Activated CD4-positive, CD25-positive, alpha-beta regulatory T cell treated with anti-CD3 and anti-CD28 coated beads, Interleukin-2, amount 50 U/mL, for 16 hours (primary cell): ENCODE measurements at regions not wholly inside any gene's neighbourhood (a gene's known extent, or its start where the extent isn't known, plus 50 kb on each side); places are given as distances from the start of the nearest gene placed in this dataset.

ENCODE experiments used
- DNase-seq: peaks from one replicate; pipeline ENCODE4 v3.0.0-alpha.2; 2020; ENCODE audit warnings: low read depth, low spot score

- DNase-seq, result no peak
Observed at GRCh38 chr7:67414858-67415257, 418.2 kb downstream of the TYW1 start.

DNA sequence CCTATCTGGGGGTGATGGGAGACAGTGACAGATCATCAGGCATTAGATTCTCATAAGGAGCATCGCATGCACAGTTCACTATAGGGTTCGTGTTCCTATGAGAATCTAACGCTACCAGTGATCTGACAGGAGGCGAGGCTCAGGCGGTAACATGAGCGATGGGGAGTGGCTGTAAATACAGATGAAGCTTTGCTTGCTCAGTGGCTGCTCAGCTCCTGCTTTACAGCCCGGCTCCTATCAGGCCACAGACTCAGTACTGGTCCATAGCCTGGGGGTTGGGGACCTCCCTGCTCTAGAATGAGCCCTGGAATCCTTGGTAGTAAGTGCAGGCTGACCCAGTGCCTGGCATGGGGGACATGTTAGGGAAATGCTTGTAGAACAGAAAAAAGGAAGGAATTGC is 426.0 kb downstream of the TYW1 start:
- no peak for DNase-seq

- DNase-seq, result no peak
Observed at GRCh38 chr7:67423065-67423464, 426.4 kb downstream of the TYW1 start.

- no peak for DNase-seq
Observed at GRCh38 chr7:67426654-67427053, 430.0 kb downstream of the TYW1 start.

- DNase-seq, result no peak
Observed at GRCh38 chr7:67429735-67430134, 433.1 kb downstream of the TYW1 start.

GRCh38 chr7:67432536-67433234 is 436.1 kb downstream of the TYW1 start:
- no peak for DNase-seq

DNA sequence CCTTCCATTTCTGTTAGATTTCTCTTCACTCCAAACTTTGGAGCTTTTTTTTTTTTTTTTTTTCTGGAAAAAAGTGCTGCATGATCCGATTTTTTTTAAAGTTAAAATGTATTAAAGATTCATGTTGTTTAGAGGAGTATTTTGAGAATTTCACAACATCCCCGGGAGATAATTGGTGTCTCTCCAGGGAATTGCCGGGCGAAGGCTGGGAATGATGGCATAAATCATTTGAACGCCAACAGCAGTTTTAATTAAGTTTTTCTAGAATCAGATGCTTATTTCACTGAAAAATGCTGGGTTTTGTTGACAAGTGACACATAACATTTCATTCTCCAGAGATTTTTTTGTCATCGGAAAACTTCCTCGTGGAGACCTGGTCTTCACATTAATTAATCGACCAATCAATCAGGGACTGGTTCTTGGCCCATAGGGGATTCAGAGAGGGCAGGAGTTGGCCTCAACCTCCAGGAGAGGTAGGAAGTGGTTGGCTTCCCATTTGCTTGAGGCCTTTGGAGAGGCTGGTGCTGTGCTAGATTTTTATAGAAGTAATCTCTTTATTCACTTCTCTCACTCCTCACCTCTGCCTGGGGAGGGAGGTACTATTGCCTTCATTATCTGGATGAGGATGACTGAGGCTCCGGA is 439.4 kb downstream of the TYW1 start:
- no peak for DNase-seq

DNA sequence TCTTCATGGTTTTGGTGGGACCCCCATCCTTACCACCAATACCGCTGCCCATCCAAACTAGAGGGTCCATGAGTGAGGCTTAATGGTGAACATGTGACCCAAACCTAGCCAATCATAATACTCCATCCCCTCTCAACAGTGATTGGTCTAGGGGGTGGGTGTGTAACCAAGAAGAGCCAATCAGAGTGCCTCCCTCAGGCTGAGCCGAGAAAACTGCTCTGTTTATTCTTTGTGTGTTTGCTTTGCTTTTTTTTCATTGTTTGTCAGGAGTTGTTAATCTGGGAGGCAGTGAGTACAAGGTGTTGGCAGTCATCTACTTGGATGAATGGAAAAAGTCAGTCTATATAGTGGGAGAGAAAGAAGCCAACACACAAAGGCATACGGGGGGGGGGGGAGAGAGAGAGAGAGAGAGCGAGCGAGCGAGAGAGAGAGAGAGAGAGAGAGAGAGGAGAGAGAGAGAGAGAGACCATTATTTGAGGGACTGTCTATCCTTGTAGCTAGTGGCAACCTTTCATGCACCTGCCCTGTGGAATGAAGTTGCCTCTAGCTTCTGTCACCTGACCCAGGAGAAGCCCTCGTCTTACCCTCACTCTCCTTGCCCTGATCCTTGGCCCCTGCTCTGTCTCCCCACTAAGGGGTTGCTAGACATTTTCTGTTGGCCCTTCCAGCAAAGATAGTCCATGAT is 441.7 kb downstream of the TYW1 start:
- DNase-seq, result no peak

DNA sequence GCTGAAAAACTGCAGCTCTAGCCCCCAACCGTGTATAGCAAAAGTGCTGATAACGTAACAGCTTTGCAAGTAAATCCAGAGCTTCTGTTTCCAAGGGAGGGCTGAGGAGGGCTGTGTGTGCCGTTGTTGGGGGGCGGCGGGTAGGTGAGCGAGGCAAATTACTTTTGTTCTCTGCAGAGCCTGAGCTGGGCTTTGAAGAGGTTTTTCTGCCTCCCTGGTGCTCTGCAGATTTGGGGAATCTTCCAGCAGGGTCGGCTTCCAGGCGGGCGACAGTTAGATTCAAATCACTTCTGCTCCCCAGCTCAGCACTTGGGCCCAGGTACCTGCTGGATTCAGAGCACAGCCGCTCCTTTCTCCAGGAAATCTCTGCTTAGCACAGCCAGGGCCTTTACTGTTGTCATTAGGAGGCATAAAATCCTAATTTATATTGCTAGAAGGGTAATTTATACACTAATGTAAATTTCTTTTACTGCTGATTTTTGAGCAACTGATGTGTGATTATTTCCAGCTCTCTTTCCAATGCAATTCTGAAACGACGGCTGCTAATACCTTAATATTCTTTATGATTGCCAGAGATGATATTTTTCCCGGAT is 442.4 kb downstream of the TYW1 start:
- DNase-seq, result no peak

- no peak for DNase-seq
Observed at GRCh38 chr7:67440321-67440720, 443.7 kb downstream of the TYW1 start.

DNA sequence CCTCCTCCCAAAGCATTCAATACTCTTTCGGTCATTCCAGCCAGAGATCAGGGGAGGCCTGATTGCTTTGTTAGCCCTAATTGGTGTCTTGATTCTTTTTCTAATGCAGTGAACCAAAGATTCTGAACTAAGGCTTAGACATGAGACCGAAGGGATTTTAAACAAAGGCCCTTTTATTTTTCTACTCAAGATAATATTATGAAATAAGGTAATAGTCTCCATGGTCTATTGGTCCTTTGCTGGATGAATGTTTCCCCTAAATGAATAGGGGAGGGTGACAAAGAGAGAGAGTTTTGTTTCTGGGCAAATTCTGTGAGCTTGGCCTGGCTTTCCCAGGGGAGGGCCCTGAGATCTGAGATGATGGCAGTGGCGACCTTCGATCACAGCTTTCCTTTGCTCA is 449.1 kb downstream of the TYW1 start:
- no peak for DNase-seq

DNA sequence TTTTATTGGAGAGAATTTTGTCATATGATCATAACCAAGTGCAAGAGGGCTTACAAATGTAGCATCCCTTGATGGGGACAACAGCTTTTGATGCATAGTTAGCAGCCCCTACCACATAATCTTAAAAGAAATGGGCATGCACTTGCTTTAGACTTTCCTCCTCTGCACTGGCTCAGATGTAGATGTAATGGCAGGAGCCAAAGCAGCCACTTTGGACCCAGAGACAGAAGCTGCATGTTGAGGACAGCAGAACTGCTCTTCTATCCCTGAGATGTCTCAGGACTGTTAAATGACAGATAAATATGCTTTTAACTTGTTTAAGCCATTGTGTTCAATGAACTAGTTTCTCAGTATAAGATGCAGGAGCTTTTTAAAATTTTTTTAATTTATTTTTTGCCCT is 450.7 kb downstream of the TYW1 start:
- no peak for DNase-seq

DNA sequence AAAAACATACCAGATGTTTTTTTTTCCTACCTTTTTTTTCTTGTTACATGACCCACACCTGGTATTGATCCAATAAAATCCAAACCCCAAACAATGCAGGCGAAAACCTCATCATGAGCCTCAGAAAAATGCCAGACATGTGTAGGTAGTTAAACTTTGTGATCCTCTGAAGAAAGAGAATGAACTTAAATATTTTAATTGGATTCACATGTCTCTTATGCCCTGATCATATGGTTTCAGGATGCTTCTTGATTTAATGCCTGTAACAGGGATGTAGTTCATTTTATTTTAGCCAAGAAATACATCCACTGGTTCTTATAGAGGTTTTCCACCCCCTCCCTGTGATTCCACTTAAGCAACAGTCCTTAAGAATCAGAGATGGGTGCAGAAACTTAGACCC is 451.6 kb downstream of the TYW1 start:
- DNase-seq, result no peak

DNA sequence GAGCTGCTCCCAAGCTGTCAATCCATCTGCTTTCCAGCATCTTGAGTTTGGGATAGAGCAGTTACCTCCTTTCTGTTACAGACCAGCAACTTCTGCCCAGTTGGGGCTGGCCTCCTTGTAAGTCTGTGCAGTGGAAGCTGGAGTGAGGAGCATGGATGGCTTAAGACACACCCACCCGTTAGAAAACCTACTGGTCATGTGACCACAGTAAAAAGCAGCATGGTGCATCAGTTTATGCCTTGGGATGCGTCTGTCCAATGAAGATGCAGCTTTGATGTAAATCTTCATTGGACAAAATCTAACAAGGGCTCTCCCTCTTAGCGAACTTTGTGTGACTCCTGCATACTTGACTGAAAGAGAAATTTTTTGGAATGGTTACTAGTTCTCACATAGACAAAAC is 453.5 kb downstream of the TYW1 start:
- DNase-seq, result no peak

- no peak for DNase-seq
Observed at GRCh38 chr7:67451306-67451705, 454.7 kb downstream of the TYW1 start.

DNA sequence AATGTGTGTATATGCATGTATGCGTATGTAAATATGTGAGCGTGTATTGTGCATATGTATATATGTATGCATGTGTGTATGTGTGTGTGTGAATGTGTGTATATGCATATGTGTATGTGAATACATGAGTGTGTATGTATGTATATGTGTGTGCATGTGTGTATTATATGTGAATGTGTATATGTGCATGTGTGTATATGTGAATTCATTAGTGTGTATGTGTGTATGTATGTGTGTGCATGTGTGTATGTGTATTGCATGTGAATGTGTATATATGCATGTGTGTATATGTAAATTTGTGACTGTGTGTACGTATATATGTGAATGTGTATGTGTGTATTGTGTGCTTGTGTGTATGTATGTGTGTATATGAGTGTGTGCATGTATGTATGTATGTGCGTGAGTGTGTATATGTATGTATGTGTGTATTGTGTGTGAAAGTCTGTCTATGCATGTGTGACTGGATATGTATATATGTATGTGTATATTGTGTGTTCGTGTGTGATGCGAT is 455.9 kb downstream of the TYW1 start:
- DNase-seq, result no peak

- no peak for DNase-seq
Observed at GRCh38 chr7:67453580-67454380, 457.1 kb downstream of the TYW1 start.

GRCh38 chr7:67455508-67455907 is 458.9 kb downstream of the TYW1 start:
- DNase-seq, result no peak

DNA sequence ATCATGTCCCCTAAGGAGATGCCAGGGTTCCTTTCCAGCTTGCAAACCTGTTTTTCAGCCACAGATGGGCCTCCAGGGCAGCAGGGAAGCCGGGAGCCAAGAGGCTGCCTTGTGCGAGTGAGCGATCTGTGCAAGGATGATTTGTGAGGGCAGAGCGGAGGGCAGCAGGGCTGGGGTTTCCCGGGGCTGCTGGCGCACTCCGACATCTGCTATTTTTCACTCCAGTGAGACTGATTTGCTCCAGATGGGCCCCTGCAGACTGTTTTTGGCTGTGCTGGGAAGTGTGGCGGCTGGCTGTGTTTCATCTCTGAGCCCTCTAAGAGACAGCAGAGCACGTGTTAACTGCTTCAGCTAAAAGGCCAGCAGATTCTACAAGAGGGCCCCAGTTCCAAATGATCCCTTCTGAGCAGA is 466.2 kb downstream of the TYW1 start:
- no peak for DNase-seq

- DNase-seq, result no peak
Observed at GRCh38 chr7:67463316-67463715, 466.7 kb downstream of the TYW1 start.

- DNase-seq, result no peak
Observed at GRCh38 chr7:67463983-67464382, 467.4 kb downstream of the TYW1 start.

- no peak for DNase-seq
Observed at GRCh38 chr7:67466109-67466508, 469.5 kb downstream of the TYW1 start.
